NCI-H460 (cell line): ENCODE measurements at regions not wholly inside any gene's neighbourhood (a gene's known extent, or its start where the extent isn't known, plus 50 kb on each side); places are given as distances from the start of the nearest gene placed in this dataset.

Experiments used
- DNase-seq: peaks from one replicate; pipeline ENCODE4 v3.0.0-alpha.2; 2016; ENCODE audit warnings: low read depth; ENCODE audit errors: extremely low read depth

GRCh38 chr9:105828171-105828570, 133.8 kb downstream of the TMEM38B start:
- DNase-seq: no peak

- no peak for DNase-seq
Observed at GRCh38 chr9:105828596-105829213, 134.4 kb downstream of the TMEM38B start.

- DNase-seq: no peak
Observed at GRCh38 chr9:105830461-105830860, 136.1 kb downstream of the TMEM38B start.

GRCh38 chr9:105832096-105832710, 137.9 kb downstream of the TMEM38B start:
- DNase-seq: no peak

GRCh38 chr9:105833271-105833975, 139.1 kb downstream of the TMEM38B start:
- no peak for DNase-seq

- no peak for DNase-seq
Observed at GRCh38 chr9:105834404-105834803, 140.1 kb downstream of the TMEM38B start.

- no peak for DNase-seq
Observed at GRCh38 chr9:105835721-105836120, 141.4 kb downstream of the TMEM38B start.

- DNase-seq: no peak
Observed at GRCh38 chr9:105836936-105837660, 142.8 kb downstream of the TMEM38B start.

- DNase-seq: no peak
Observed at GRCh38 chr9:105841562-105841961, 147.2 kb downstream of the TMEM38B start.

GRCh38 chr9:105842023-105842644, 147.8 kb downstream of the TMEM38B start:
- DNase-seq: peak; percentile 23

GRCh38 chr9:105846825-105847224, 152.5 kb downstream of the TMEM38B start:
- no peak for DNase-seq

- DNase-seq: no peak
Observed at GRCh38 chr9:105850852-105851500, 156.6 kb downstream of the TMEM38B start.

- no peak for DNase-seq
Observed at GRCh38 chr9:105854026-105854782, 159.9 kb downstream of the TMEM38B start.

GRCh38 chr9:105854783-105855724, 160.7 kb downstream of the TMEM38B start:
- no peak for DNase-seq

- no peak for DNase-seq
Observed at GRCh38 chr9:105855987-105856386, 161.6 kb downstream of the TMEM38B start.

GRCh38 chr9:105858006-105858690, 163.8 kb downstream of the TMEM38B start:
- no peak for DNase-seq

GRCh38 chr9:105858877-105859276, 164.5 kb downstream of the TMEM38B start:
- no peak for DNase-seq
